D721Med (cell line): ENCODE measurements at regions not wholly inside any gene's neighbourhood (a gene's known extent, or its start where the extent isn't known, plus 50 kb on each side); places are given as distances from the start of the nearest gene placed in this dataset.

ENCODE experiments used
- DNase-seq: peaks from one replicate; pipeline ENCODE4 v3.0.0; 2011; ENCODE audit warnings: low spot score; ENCODE audit not compliant: insufficient read length
- FAIRE-seq: peaks from 2 replicates; lab custom pipeline; 2011; peaks lifted over from hg19 to GRCh38; lab: Jason Lieb, UNC
- TF ChIP-seq, protein P1 (sequence below): IDR thresholded peaks from 2 replicates; pipeline ENCODE4 v1.5.1; 2012; ENCODE audit warnings: mild to moderate bottlenecking, control low read depth; ENCODE audit not compliant: insufficient read depth; ENCODE audit errors: missing control alignments

DNA sequence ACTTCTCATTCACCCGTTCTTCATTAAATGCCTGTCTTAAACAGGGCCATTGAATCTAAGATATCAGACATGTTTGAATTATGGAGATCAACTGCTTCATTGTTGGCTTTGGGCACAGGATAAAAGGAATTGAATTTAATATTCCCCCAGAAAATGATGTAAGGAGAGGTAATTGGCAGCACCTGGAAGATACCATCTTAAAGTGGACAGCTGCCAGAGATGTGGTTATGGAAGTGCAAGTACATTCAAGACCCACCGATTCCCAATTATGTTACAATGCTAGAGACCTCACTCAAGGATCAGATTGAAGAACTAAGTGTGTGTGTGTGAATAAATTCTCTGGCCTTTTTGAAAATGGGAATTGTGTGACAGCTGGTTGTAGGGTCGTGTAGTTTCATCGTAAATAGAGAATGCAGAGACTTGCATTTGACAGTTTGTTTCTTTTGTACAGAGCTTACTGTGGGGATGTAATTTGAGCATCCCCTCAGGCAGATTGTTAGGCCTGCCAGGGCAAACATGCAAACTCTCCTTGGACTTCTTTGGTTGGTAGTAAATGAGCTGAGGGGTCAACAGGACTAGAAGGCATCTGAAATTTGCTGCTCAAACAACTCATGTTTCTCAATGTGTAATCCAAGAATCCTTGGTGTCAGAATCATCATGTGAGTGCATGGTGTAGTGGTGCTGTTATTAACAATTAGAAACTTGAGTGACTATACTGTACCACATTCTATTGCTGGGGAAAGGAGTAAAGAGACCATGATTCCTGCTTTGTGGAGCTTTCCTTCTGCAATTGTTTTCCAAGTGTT, 359.2 kb upstream of the THRB start:
- DNase-seq (no peak), FAIRE-seq (no peak)
- TF ChIP-seq, protein P1, sequence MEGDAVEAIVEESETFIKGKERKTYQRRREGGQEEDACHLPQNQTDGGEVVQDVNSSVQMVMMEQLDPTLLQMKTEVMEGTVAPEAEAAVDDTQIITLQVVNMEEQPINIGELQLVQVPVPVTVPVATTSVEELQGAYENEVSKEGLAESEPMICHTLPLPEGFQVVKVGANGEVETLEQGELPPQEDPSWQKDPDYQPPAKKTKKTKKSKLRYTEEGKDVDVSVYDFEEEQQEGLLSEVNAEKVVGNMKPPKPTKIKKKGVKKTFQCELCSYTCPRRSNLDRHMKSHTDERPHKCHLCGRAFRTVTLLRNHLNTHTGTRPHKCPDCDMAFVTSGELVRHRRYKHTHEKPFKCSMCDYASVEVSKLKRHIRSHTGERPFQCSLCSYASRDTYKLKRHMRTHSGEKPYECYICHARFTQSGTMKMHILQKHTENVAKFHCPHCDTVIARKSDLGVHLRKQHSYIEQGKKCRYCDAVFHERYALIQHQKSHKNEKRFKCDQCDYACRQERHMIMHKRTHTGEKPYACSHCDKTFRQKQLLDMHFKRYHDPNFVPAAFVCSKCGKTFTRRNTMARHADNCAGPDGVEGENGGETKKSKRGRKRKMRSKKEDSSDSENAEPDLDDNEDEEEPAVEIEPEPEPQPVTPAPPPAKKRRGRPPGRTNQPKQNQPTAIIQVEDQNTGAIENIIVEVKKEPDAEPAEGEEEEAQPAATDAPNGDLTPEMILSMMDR: no peak

DNA sequence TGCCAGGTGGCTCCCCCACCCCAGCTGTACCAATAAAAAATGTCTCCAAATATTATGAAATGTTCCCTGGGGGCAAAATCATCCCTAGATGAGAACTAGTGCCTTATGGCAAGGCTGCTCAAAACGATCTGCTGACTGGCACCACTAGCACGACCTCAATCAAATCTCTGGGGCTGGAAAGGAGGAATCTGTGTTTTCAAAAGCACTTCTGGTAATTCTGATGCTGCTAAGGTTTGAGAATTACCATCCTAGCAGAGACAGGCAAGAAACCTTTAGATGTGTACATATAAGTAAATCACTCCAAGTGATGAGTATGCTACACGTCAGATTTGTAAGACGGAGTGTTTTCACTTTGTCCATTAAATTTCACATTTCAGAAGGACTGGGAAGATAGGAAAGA, 360.1 kb upstream of the THRB start:
- TF ChIP-seq, protein P1: no peak
- FAIRE-seq (peak; percentile 21), DNase-seq (no peak)

DNA sequence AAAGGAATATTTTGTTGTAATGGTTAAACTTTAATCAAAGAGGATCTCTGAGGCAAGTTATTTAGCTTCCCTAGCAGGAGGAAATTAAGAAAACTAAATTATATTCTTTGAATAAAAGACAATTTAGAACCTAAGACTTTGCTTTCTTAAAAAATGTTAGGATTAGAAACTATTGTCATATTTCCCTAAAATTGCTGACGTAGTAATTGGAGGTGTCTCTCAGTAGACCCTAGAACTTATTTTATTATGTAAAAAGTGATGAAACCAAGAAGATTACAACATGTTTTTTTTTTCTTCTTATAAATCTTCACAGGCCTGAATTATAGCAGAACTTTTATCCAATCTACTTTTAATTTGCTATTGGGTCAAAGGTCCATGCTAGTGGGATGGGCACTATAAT, 363.3 kb upstream of the THRB start:
- TF ChIP-seq, protein P1: no peak
- no peak for DNase-seq
- no peak for FAIRE-seq

DNA sequence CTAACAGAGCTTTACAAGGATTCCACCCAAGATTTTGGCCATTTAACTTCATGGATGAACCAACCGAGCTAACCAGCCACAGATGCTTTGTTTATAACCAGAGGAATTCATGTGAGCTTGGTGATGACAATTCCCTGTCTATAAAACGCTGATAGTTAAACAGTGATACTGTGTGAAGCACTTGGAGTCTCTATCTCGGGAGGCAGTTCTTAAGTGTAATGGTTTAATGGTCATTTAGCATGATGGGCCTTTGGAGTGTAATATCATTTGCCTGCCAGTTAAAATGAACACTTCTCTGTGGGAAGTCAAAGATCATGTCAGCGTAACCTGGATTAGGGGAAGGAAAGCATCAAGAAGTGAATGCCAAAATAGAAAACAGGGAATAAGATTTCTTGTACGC, 368.6 kb upstream of the THRB start:
- TF ChIP-seq, protein P1: no peak
- DNase-seq (no peak), FAIRE-seq (no peak)

DNA sequence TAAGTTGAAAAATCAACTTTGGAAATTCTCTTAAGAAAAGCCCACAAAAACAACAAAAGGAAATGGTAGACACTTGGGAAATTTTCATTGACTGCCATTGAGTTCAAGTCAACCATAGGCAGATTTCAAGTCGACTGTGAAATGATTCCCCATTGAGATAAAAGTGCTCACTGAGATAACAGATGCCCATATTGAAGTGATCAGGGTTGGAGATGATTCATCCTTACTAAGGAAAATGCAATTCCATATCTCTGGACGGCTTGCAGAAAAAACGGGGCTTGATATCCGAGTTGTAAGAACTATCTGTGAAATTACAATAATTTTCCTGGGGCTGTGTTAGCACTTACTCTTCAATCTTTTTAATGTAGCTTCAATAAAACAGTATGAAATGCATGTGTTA, 373.1 kb upstream of the THRB start:
- FAIRE-seq (no peak), DNase-seq (no peak)
- TF ChIP-seq, protein P1: no peak

DNA sequence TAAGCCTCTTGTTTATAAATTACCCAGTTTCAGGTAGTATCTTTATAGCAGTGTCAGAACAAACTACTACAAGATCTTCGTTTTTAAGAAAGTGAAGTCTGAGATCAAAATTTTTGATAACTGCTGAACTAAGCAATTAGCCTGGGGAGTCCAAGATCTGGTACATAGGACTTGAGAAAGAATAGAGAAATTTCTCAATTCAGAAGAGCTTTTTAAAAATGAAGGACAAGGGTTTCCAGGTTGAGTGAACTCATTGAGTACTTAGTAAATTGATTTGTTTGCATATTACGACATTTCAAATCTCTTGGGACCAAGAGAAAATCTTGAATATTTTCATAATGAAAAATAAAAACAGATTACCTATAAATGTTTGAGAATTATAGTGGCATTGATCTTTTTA, 386.6 kb upstream of the THRB start:
- TF ChIP-seq, protein P1: no peak
- DNase-seq (no peak), FAIRE-seq (no peak)

DNA sequence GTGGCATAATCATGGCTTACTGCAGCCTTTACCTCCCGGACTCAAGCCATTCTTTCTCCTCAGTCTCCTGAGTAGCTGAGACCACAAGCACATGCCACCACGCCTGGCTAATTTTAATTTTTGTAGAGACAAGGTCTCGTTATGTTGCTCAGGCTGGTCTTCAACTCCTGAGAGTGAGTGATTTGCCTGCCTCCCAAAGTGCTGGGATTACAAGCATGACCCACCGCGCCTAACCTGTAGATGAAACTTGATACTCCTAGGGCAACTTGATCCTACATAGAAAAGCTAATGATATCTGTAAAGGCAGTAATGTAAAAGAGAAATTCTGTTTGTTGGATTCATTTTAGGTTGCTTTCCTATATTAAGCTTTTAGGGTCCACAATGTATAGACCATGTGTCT, 391.9 kb upstream of the THRB start:
- FAIRE-seq (no peak), DNase-seq (no peak)

More for the DNA sequence above, 391.9 kb upstream of the THRB start:
- TF ChIP-seq, protein P1: no peak
